ENCODE measurements at regions not wholly inside any gene's neighbourhood (a gene's known extent, or its start where the extent isn't known, plus 50 kb on each side); places are given as distances from the start of the nearest gene placed in this dataset.
A peak's percentile ranks its signal among the peaks of the same experiment; 100 is the strongest.

DNA sequence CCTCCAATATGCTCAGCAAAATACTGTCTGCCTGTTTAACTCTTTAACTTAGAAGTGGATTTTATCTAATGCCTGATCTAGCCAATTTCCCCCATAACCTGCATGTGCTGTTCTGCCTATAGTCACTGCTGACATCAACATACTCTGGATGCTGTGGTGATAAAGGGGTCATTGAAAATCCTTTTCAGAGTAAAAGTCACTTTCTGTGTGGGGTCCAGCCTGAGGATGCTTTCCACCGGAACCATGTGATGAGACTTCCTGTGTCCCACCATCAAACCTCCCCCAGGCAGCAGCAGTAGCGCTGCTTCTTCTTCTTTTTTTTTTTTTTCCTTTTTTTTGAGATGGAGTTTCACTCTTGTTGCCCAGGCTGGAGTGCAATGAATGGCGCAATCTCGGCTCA lies 607.0 kb downstream of the BCL11B start:
- Mint-ChIP-seq H3K9me3 (no peaks in the 10 kb centered on the region), H3K36me3 (no peaks in the 10 kb centered on the region), H3K4me1 (peaks cover 8% of the 10 kb centered on the region), H3K27ac (no peak overlapping the region), H3K27me3 (ENCODE audit: low read depth) (no peaks in the 10 kb centered on the region), H3K4me3 (no peak overlapping the region)
- no peak for DNase-seq (ENCODE audit: low spot score)
- ChIA-PET POLR2A (no interaction called here), CTCF (no interaction called here)
- peak; percentile 71; the same call in 1 of the 2 replicates for ATAC-seq
- TF ChIP-seq PRRX2 (CRISPR knock-in tag; IDR thresholded peaks at IDR 0.05) (no peak), ZNF416 (CRISPR knock-in tag; IDR thresholded peaks at IDR 0.05) (no peak), SMAD3 (CRISPR knock-in tag; IDR thresholded peaks at IDR 0.05; ENCODE audit: borderline replicate concordance) (no peak), GTF2I (CRISPR knock-in tag; conservative IDR thresholded peaks at IDR 0.05) (no peak), ELF4 (CRISPR knock-in tag; IDR thresholded peaks at IDR 0.05; ENCODE audit: low read depth) (no peak), SP1 (CRISPR knock-in tag; conservative IDR thresholded peaks at IDR 0.05) (no peak), TCF7 (CRISPR knock-in tag; IDR thresholded peaks at IDR 0.05; ENCODE audit: low read depth) (no peak)
- TF ChIP-seq, protein P1, sequence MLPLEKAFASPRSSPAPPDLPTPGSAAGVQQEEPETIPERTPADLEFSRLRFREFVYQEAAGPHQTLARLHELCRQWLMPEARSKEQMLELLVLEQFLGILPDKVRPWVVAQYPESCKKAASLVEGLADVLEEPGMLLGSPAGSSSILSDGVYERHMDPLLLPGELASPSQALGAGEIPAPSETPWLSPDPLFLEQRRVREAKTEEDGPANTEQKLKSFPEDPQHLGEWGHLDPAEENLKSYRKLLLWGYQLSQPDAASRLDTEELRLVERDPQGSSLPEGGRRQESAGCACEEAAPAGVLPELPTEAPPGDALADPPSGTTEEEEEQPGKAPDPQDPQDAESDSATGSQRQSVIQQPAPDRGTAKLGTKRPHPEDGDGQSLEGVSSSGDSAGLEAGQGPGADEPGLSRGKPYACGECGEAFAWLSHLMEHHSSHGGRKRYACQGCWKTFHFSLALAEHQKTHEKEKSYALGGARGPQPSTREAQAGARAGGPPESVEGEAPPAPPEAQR (CRISPR knock-in tag; IDR thresholded peaks at IDR 0.05) = no peak

DNA sequence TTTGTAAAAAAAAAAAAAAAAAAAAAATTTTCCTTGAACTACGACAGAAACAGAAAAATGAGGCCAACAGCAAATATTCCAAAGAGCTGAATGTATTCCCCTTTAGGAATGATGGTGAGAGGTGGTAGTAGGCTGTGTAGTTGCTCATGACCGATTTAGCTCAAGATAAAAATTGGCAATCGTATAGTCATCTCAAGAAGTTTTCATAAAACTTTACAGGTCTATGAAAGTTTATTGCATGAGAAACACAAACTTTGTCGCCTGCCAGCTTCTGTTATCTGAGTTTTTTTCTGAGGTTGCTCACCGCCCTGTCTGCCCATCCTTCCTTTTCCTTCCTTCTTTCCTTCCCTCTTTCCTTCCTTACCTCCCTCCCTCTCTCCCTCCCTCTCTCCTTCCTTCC lies 605.5 kb downstream of the BCL11B start:
- CTCF ChIA-PET = interaction anchor here (0.6 kb wide), 1 partner anchor 153 kb away, joined by 4 read pairs; no protein-coding TSS in a partner anchor
- peaks cover 8% of the 10 kb centered on the region for H3K4me1 Mint-ChIP-seq
- POLR2A ChIA-PET = interaction anchor here (0.6 kb wide), 1 partner anchor 18 kb away, joined by 3 read pairs; no protein-coding TSS in a partner anchor

DNA sequence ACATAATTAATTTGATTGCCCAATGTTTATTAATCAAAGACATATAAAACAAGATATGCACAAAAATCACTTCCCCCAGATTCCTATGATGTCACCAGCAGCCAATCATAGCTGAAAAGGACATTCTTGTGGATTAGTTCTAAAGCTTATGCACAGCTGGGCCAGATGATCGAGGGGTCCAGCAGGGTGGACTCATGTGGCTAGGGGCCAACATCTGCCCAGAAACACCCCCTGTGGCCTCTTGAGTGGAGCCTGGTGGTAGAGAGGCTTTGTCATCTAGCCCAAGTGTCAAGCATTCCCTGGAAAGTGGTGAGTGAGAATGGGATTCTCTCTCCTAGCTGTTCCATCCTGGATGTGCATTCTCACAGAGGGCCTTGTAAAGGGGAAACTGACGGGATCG lies 590.0 kb downstream of the BCL11B start:
- Mint-ChIP-seq H3K27ac (no peak overlapping the region), H3K27me3 (ENCODE audit: low read depth) (no peaks in the 10 kb centered on the region), H3K36me3 (peaks cover 6% of the 10 kb centered on the region), H3K4me1 (no peaks in the 10 kb centered on the region), H3K4me3 (no peak overlapping the region), H3K9me3 (peaks cover 9% of the 10 kb centered on the region)
- TF ChIP-seq FOXJ3 (CRISPR knock-in tag; IDR thresholded peaks at IDR 0.05; ENCODE audit: borderline replicate concordance) (no peak), TCF7 (CRISPR knock-in tag; IDR thresholded peaks at IDR 0.05; ENCODE audit: low read depth) (no peak)
- ChIA-PET POLR2A (no interaction called here), CTCF (no interaction called here)
- no peak for DNase-seq (ENCODE audit: low spot score)
- no peak for ATAC-seq

More for the DNA sequence above, 605.5 kb downstream of the BCL11B start:
- no peak for ATAC-seq
- Mint-ChIP-seq H3K36me3 (no peaks in the 10 kb centered on the region), H3K9me3 (no peaks in the 10 kb centered on the region), H3K27me3 (ENCODE audit: low read depth) (no peaks in the 10 kb centered on the region), H3K4me3 (no peak overlapping the region), H3K27ac (no peak overlapping the region)
- TF ChIP-seq, protein P2, sequence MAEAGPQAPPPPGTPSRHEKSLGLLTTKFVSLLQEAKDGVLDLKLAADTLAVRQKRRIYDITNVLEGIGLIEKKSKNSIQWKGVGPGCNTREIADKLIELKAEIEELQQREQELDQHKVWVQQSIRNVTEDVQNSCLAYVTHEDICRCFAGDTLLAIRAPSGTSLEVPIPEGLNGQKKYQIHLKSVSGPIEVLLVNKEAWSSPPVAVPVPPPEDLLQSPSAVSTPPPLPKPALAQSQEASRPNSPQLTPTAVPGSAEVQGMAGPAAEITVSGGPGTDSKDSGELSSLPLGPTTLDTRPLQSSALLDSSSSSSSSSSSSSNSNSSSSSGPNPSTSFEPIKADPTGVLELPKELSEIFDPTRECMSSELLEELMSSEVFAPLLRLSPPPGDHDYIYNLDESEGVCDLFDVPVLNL (CRISPR knock-in tag; IDR thresholded peaks at IDR 0.05; ENCODE audit: borderline replicate concordance, low read depth) = no peak
- TF ChIP-seq NFE2L1 (CRISPR knock-in tag; IDR thresholded peaks at IDR 0.05) (no peak), NR2C2 (CRISPR knock-in tag; IDR thresholded peaks at IDR 0.05) (no peak), JAZF1 (CRISPR knock-in tag; IDR thresholded peaks at IDR 0.05) (no peak)
- TF ChIP-seq, protein P3, sequence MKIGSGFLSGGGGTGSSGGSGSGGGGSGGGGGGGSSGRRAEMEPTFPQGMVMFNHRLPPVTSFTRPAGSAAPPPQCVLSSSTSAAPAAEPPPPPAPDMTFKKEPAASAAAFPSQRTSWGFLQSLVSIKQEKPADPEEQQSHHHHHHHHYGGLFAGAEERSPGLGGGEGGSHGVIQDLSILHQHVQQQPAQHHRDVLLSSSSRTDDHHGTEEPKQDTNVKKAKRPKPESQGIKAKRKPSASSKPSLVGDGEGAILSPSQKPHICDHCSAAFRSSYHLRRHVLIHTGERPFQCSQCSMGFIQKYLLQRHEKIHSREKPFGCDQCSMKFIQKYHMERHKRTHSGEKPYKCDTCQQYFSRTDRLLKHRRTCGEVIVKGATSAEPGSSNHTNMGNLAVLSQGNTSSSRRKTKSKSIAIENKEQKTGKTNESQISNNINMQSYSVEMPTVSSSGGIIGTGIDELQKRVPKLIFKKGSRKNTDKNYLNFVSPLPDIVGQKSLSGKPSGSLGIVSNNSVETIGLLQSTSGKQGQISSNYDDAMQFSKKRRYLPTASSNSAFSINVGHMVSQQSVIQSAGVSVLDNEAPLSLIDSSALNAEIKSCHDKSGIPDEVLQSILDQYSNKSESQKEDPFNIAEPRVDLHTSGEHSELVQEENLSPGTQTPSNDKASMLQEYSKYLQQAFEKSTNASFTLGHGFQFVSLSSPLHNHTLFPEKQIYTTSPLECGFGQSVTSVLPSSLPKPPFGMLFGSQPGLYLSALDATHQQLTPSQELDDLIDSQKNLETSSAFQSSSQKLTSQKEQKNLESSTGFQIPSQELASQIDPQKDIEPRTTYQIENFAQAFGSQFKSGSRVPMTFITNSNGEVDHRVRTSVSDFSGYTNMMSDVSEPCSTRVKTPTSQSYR (CRISPR knock-in tag; IDR thresholded peaks at IDR 0.05) = no peak
- no peak for DNase-seq (ENCODE audit: low spot score)

DNA sequence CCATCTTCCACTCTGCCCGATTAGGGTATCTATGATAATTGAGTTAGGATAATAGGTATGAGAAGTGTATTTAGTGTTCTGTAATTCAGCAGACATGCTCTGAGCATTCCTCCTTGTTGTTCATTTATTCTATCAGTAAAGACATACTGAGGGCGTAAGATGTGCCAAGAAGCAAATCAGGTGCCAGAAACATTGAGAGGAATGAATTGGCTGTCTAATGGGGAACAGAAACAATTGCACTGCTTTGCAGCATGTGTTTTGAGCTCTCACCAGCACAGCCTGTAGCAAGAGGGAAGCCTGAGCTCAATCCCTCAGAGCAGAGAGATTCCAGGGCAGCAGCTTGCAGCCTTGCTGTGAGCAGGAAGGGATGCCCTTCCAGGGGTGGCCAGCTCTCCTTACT lies 589.3 kb downstream of the BCL11B start:
- CTCF ChIA-PET = no interaction called here
- Mint-ChIP-seq H3K27me3 (ENCODE audit: low read depth) (no peaks in the 10 kb centered on the region; the same call in 1 of the 2 replicates), H3K9me3 (peaks cover 9% of the 10 kb centered on the region), H3K36me3 (peaks cover 5% of the 10 kb centered on the region), H3K4me3 (no peak overlapping the region), H3K27ac (no peak overlapping the region), H3K4me1 (no peaks in the 10 kb centered on the region)
- TF ChIP-seq, protein P4, sequence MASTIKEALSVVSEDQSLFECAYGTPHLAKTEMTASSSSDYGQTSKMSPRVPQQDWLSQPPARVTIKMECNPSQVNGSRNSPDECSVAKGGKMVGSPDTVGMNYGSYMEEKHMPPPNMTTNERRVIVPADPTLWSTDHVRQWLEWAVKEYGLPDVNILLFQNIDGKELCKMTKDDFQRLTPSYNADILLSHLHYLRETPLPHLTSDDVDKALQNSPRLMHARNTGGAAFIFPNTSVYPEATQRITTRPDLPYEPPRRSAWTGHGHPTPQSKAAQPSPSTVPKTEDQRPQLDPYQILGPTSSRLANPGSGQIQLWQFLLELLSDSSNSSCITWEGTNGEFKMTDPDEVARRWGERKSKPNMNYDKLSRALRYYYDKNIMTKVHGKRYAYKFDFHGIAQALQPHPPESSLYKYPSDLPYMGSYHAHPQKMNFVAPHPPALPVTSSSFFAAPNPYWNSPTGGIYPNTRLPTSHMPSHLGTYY (CRISPR knock-in tag; IDR thresholded peaks at IDR 0.05) = no peak
- DNase-seq (ENCODE audit: low spot score) (no peak), ATAC-seq (no peak)
- POLR2A ChIA-PET = interaction anchor here (0.6 kb wide), 1 partner anchor 568 kb away, joined by 3 read pairs; no protein-coding TSS in a partner anchor

Measured in WTC11 (cell line).